ENCODE measurements at regions not wholly inside any gene's neighbourhood (a gene's known extent, or its start where the extent isn't known, plus 50 kb on each side); places are given as distances from the start of the nearest gene placed in this dataset.

GRCh38 chr14:82067221-82067875 is 533.7 kb upstream of the SEL1L start:
- DNase-seq, result no peak

GRCh38 chr14:82070040-82070439 is 536.4 kb upstream of the SEL1L start:
- DNase-seq, result no peak

- no peak for DNase-seq
These were observed 537.1 kb upstream of the SEL1L start for GRCh38 chr14:82070753-82071152.

GRCh38 chr14:82073547-82073946 is 539.9 kb upstream of the SEL1L start:
- DNase-seq, result no peak

- DNase-seq, result no peak
These were observed 541.9 kb upstream of the SEL1L start for GRCh38 chr14:82075566-82075965.

- no peak for DNase-seq
These were observed 545.9 kb upstream of the SEL1L start for GRCh38 chr14:82079553-82079952.

GRCh38 chr14:82080370-82080769 is 546.7 kb upstream of the SEL1L start:
- no peak for DNase-seq

- DNase-seq, result no peak
These were observed 551.2 kb upstream of the SEL1L start for GRCh38 chr14:82084813-82085212.

- DNase-seq, result no peak
These were observed 557.4 kb upstream of the SEL1L start for GRCh38 chr14:82091097-82091496.

GRCh38 chr14:82094829-82095345 is 561.2 kb upstream of the SEL1L start:
- no peak for DNase-seq

- DNase-seq, result no peak
These were observed 570.4 kb upstream of the SEL1L start for GRCh38 chr14:82104013-82104412.

- DNase-seq, result no peak
These were observed 578.7 kb upstream of the SEL1L start for GRCh38 chr14:82112210-82112839.

- DNase-seq, result no peak
These were observed 579.4 kb upstream of the SEL1L start for GRCh38 chr14:82113007-82113406.

GRCh38 chr14:82113710-82114109 is 580.1 kb upstream of the SEL1L start:
- DNase-seq, result no peak

GRCh38 chr14:82116721-82117120 is 583.1 kb upstream of the SEL1L start:
- DNase-seq, result no peak

GRCh38 chr14:82122655-82123054 is 589.0 kb upstream of the SEL1L start:
- DNase-seq, result no peak

GRCh38 chr14:82124511-82124910 is 590.9 kb upstream of the SEL1L start:
- DNase-seq, result no peak

- DNase-seq, result no peak
These were observed 592.4 kb upstream of the SEL1L start for GRCh38 chr14:82126006-82126405.

- no peak for DNase-seq
These were observed 600.8 kb upstream of the SEL1L start for GRCh38 chr14:82134411-82134810.

GRCh38 chr14:82138431-82138830 is 604.8 kb upstream of the SEL1L start:
- no peak for DNase-seq

- DNase-seq, result no peak
These were observed 613.2 kb upstream of the SEL1L start for GRCh38 chr14:82146846-82147245.

- DNase-seq, result no peak
These were observed 620.0 kb upstream of the SEL1L start for GRCh38 chr14:82153689-82154088.

GRCh38 chr14:82159624-82160023 is 626.0 kb upstream of the SEL1L start:
- no peak for DNase-seq

GRCh38 chr14:82180139-82180538 is 646.5 kb upstream of the SEL1L start:
- DNase-seq, result no peak

GRCh38 chr14:82182646-82183045 is 649.0 kb upstream of the SEL1L start:
- DNase-seq, result no peak
